ENCODE measurements at regions not wholly inside any gene's neighbourhood (a gene's known extent, or its start where the extent isn't known, plus 50 kb on each side); places are given as distances from the start of the nearest gene placed in this dataset.
"Not testable (repeated sequence)": the region's sequence is repeated elsewhere in the genome, so short reads cannot be mapped to it uniquely, and the experiment has no call there.

DNA sequence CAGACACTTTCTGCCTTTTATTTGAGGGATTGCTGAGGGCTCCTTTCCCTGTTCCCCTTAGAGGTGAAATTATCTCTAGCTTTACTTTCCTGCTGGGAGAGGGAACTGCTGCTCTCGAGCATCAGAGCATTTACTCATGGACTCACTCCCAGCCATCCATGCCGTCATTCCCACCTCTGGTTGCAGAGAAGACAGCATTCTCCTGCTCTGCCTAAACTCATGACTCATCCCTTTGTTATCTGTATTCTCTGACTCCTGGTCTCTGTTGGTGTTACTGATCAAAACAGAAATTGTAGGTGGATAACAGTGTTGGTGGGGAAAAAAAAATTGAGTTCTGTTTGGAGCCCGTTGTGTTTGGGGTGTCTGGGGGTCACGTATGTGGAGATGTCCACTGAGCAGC is 159.3 kb downstream of the TTC8 start:
- no peak overlapping the region for H3K27ac ChIP-seq

DNA sequence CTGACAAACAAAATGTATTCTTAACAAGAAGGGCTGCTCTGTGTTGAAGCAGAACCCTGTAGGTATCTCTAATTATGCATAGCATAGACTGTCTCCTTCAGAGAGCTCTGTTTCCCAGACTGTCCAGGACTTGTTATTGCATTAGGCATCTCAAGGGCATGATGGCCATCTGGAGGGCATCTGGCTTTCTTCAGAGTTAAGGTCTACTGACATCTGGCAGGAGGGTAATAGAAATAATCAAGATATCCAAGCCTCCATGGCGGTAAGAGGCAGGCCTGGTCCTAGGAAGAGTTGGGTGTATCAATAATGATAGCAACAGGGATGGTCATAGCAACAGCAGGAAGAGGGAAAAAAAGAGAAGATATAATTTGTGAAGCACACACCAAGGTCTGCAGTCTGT is 161.2 kb downstream of the TTC8 start:
- 84% methylated on average over 1 of the region's 1 CpG for WGBS
- H3K27ac ChIP-seq = no peak overlapping the region

More for the DNA sequence above, 159.3 kb downstream of the TTC8 start:
- Histone ChIP-seq H3K9me3 (no peaks in the 10 kb centered on the region), H3K4me3 (no peak overlapping the region), H3K27me3 (peaks cover 12% of the 10 kb centered on the region), H3K4me1 (no peaks in the 10 kb centered on the region), H3K36me3 (no peaks in the 10 kb centered on the region)
- TF ChIP-seq, protein P1, sequence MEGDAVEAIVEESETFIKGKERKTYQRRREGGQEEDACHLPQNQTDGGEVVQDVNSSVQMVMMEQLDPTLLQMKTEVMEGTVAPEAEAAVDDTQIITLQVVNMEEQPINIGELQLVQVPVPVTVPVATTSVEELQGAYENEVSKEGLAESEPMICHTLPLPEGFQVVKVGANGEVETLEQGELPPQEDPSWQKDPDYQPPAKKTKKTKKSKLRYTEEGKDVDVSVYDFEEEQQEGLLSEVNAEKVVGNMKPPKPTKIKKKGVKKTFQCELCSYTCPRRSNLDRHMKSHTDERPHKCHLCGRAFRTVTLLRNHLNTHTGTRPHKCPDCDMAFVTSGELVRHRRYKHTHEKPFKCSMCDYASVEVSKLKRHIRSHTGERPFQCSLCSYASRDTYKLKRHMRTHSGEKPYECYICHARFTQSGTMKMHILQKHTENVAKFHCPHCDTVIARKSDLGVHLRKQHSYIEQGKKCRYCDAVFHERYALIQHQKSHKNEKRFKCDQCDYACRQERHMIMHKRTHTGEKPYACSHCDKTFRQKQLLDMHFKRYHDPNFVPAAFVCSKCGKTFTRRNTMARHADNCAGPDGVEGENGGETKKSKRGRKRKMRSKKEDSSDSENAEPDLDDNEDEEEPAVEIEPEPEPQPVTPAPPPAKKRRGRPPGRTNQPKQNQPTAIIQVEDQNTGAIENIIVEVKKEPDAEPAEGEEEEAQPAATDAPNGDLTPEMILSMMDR (IDR thresholded peaks at IDR 0.05) = no peak
- no peak for TF ChIP-seq EP300 (IDR thresholded peaks at IDR 0.05)
- no peak for TF ChIP-seq POLR2A (IDR thresholded peaks at IDR 0.05)
- no peak for TF ChIP-seq POLR2AphosphoS5 (IDR thresholded peaks at IDR 0.05)
- no peak for DNase-seq (ENCODE audit: low spot score in 2 of 2)
- WGBS = 75% methylated on average over 4 of the region's 4 CpGs

DNA sequence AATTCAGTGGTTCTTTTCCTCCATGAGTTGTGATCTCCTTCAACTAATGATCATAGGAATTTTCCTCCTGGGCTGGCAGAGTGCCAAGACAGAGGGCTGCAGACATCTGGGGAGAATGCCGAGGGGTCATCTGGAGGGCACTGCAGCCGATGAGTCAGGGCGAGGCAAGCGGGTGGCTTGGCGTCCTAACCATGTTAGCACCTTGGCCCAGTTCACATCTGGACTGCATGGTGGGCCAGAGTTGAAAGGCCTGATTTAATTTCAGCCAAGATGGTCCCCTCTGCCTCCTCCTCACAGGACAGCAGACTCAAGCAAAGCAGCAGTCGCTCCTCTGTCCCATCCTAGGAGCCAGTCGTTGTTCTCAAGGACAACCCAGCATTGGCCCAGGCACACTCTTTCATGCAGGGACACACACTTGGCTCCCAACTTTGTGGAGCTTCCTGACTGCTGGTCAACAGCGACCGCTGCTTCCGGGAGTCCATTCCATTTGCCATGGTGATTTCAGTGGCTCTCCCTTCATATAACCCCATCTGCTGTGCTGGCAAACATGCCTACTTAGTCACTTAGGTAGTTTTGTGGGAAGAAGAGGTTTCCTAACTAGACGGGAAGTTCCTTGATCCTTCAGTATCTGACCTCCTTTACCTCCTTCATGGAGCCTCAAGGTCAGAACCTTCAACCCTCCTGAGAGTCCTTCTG is 161.8 kb downstream of the TTC8 start:
- Histone ChIP-seq H3K27me3 (peaks cover 9% of the 10 kb centered on the region), H3K4me1 (no peaks in the 10 kb centered on the region), H3K27ac (no peak overlapping the region), H3K36me3 (no peaks in the 10 kb centered on the region), H3K9me3 (no peaks in the 10 kb centered on the region), H3K4me3 (no peak overlapping the region)
- WGBS = 62% methylated on average over 6 of the region's 11 CpGs
- TF ChIP-seq EP300 (IDR thresholded peaks at IDR 0.05) (no peak), POLR2AphosphoS5 (IDR thresholded peaks at IDR 0.05) (no peak), POLR2A (IDR thresholded peaks at IDR 0.05) (no peak)
- TF ChIP-seq, protein P1 (IDR thresholded peaks at IDR 0.05) = no peak
- DNase-seq (ENCODE audit: low spot score in 2 of 2) = no peak

More for the DNA sequence above, 161.2 kb downstream of the TTC8 start:
- Histone ChIP-seq H3K36me3 (no peaks in the 10 kb centered on the region), H3K27me3 (peaks cover 9% of the 10 kb centered on the region), H3K4me3 (no peak overlapping the region), H3K4me1 (no peaks in the 10 kb centered on the region), H3K9me3 (no peaks in the 10 kb centered on the region)
- no peak for DNase-seq (ENCODE audit: low spot score in 2 of 2)
- TF ChIP-seq POLR2AphosphoS5 (IDR thresholded peaks at IDR 0.05) (no peak), EP300 (IDR thresholded peaks at IDR 0.05) (no peak), POLR2A (IDR thresholded peaks at IDR 0.05) (no peak)
- TF ChIP-seq, protein P1 (IDR thresholded peaks at IDR 0.05) = no peak

DNA sequence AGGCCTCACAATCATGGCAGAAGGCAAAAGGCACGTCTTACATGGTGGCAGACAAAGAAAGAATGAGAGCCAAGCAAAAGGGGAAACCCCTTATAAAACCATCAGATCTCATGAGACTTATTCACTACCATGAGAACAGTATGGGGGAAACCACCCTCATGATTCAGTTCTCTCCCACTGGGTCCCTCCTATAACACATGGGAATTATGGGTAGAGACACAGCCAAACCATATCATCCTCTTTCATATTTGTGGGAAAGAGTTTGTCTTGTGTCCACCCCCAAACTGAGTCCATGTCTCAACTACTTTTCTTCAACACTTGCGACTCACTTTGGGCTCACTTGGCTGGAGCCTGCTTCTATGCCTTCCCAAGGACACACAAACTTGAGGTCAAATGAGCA is 162.5 kb downstream of the TTC8 start:
- H3K9me3 ChIP-seq; H3K36me3 ChIP-seq; H3K4me1 ChIP-seq; H3K27me3 ChIP-seq; H3K27ac ChIP-seq; DNase-seq (ENCODE audit: low spot score in 2 of 2); H3K4me3 ChIP-seq: not testable (repeated sequence)
- WGBS = 91% methylated on average over 2 of the region's 2 CpGs

DNA sequence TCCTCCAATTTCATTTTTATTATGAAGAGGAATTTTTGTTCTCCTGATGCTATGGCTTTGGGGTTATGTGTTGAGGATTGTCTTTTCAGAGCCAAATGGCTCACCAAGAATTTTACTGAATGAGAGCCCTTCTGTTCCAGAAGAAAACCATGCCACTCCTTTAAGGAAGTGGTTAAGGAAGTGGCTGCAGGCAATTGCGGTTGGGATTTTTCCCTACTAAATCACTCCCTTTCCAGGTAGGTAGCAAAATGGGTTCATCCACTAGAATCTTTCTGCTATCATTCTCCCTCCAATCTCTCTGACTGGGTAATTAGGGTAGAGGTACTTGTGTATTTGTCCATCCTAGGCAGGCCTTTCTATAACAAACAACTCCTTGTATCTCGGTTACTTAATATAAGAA is 163.1 kb downstream of the TTC8 start:
- H3K36me3 ChIP-seq = no peaks in the 10 kb centered on the region

DNA sequence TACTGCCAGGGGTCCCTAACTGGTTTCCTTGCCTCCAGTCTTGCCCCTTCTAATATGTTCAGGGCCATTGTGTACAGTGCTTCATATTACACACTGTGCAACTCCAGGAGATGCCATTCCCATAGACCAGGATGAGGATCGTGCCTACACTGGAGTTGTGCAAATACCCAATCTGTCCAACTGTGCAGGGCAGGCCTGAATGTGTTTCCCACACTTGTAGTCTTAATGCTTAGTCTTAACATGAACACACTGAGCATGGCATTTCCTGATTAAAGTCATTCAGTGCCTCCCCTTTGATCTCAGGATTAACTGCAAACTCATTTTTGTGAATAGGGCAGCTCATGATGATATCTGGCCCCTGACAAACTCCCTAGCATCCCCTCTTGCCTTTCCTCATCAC is 165.5 kb downstream of the TTC8 start:
- no peaks in the 10 kb centered on the region for H3K4me1 ChIP-seq
- no peaks in the 10 kb centered on the region for H3K27me3 ChIP-seq
- no peaks in the 10 kb centered on the region for H3K9me3 ChIP-seq
- H3K27ac ChIP-seq = no peak overlapping the region
- 73% methylated on average over 1 of the region's 1 CpG for WGBS
- DNase-seq (ENCODE audit: low spot score in 2 of 2) = no peak
- TF ChIP-seq POLR2A (IDR thresholded peaks at IDR 0.05) = no peak
- no peak for TF ChIP-seq POLR2AphosphoS5 (IDR thresholded peaks at IDR 0.05)
- no peak for TF ChIP-seq EP300 (IDR thresholded peaks at IDR 0.05)
- TF ChIP-seq, protein P1 (IDR thresholded peaks at IDR 0.05) = no peak
- no peak overlapping the region for H3K4me3 ChIP-seq
- no peaks in the 10 kb centered on the region for H3K36me3 ChIP-seq

More for the DNA sequence above, 163.1 kb downstream of the TTC8 start:
- 79% methylated on average over 2 of the region's 2 CpGs for whole genome bisulfite sequencing
- no peak for DNase-seq (ENCODE audit: low spot score in 2 of 2)
- H3K27me3 ChIP-seq = peaks cover under 1% of the 10 kb centered on the region
- TF ChIP-seq POLR2AphosphoS5 (IDR thresholded peaks at IDR 0.05) = no peak
- H3K4me3 ChIP-seq = no peak overlapping the region
- H3K27ac ChIP-seq = no peak overlapping the region
- no peaks in the 10 kb centered on the region for H3K4me1 ChIP-seq
- no peaks in the 10 kb centered on the region for H3K9me3 ChIP-seq

Data from suprapubic skin (tissue), 4 donors.